Thoracic aorta (tissue), 2 donors: ENCODE measurements at regions not wholly inside any gene's neighbourhood (a gene's known extent, or its start where the extent isn't known, plus 50 kb on each side); places are given as distances from the start of the nearest gene placed in this dataset.

Experiments used
- ATAC-seq: fragments of 150-250 bp; one replicate; pipeline ENCODE4 v1.8.0; 2017; ENCODE audit warnings: low read depth; ENCODE audit not compliant: insufficient number of reproducible peaks, low FRiP score
- DNase-seq: peaks from one replicate; pipeline ENCODE4 v3.0.0-alpha.2; 2020; ENCODE audit warnings: low spot score
- H3K27ac ChIP-seq, 2 donors: fragments of 200-600 bp; sonication (generic); 1 replicate in 1 of 2; 2 replicates in 1 of 2; pipeline ENCODE4 v1.5.1; 2016; ENCODE audit warnings: mild to moderate bottlenecking in 2 of 2, moderate library complexity in 2 of 2
- H3K27me3 ChIP-seq: fragments of 200-600 bp; sonication (generic); replicated peaks from 2 replicates; pipeline ENCODE4 v1.6.0; 2016; ENCODE audit warnings: mild to moderate bottlenecking; ENCODE audit not compliant: insufficient read depth
- H3K36me3 ChIP-seq: fragments of 200-600 bp; sonication (generic); one replicate; pipeline ENCODE4 v1.5.1; 2016
- H3K4me1 ChIP-seq, 2 donors: fragments of 200-600 bp; sonication (generic); 1 replicate in 1 of 2; 2 replicates in 1 of 2; pipeline versions ENCODE4 v1.5.1 to v1.6.0; 2016; ENCODE audit warnings: low read depth in 2 of 2, mild to moderate bottlenecking in 1 of 2; ENCODE audit not compliant: control insufficient read depth in 1 of 2
- H3K4me3 ChIP-seq: fragments of 200-600 bp; sonication (generic); 2 replicates; pipeline ENCODE4 v1.5.1; 2016; ENCODE audit warnings: mild to moderate bottlenecking
- H3K9me3 ChIP-seq: fragments of 200-600 bp; sonication (generic); 2 replicates; pipeline ENCODE4 v1.5.1; 2016
- TF ChIP-seq, protein P1 (sequence below): fragments of 200-600 bp; sonication (generic); IDR thresholded peaks from one replicate; pipeline ENCODE4 v1.5.1; 2019; ENCODE audit warnings: antibody characterized with exemption

DNA sequence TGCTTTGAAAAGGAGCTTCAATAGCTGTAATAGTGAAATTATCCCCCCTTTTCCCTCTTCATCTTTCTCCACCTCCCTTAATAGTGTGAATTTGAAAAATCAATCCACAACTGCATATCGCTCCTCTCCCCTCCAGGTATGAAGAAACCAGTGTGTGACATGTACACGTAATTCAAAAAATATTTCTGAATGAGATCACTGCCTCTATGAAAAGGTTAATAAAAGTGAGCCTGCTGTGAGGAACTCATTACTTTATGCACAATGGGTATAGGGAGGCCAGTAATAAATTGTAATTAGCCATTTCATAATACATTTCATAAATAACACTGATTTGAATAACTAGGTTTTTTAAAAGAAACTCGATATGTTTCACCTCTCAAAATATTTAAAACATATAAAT lies 209.0 kb upstream of the KYNU start:
- Histone ChIP-seq H3K9me3 (no peaks in the 10 kb centered on the region), H3K27me3 (no peaks in the 10 kb centered on the region), H3K36me3 (no peaks in the 10 kb centered on the region), H3K4me3 (no peak overlapping the region), H3K27ac (no peak overlapping the region), H3K4me1 (no peaks in the 10 kb centered on the region)
- TF ChIP-seq, protein P1, sequence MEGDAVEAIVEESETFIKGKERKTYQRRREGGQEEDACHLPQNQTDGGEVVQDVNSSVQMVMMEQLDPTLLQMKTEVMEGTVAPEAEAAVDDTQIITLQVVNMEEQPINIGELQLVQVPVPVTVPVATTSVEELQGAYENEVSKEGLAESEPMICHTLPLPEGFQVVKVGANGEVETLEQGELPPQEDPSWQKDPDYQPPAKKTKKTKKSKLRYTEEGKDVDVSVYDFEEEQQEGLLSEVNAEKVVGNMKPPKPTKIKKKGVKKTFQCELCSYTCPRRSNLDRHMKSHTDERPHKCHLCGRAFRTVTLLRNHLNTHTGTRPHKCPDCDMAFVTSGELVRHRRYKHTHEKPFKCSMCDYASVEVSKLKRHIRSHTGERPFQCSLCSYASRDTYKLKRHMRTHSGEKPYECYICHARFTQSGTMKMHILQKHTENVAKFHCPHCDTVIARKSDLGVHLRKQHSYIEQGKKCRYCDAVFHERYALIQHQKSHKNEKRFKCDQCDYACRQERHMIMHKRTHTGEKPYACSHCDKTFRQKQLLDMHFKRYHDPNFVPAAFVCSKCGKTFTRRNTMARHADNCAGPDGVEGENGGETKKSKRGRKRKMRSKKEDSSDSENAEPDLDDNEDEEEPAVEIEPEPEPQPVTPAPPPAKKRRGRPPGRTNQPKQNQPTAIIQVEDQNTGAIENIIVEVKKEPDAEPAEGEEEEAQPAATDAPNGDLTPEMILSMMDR: no peak
- DNase-seq: no peak
- ATAC-seq: no peak

DNA sequence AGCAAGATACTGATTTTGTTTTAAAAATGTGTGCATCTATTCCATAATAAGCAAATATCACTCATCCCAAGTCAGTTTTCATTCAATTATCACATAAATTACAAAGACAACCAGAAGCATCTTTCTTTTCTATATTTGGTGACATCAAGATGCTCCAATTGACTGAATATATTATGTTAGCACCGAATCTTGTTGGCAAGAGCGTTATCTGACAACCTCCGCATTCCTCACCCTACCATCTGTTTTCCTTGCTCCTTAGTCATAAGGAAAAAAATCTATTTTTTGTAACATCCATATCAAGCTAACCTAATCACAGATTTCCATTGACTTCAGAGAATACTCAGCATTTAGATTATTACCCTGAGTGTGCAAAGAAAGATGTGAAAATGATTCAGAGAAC lies 212.2 kb upstream of the KYNU start:
- no peak for DNase-seq
- TF ChIP-seq, protein P1: no peak

DNA sequence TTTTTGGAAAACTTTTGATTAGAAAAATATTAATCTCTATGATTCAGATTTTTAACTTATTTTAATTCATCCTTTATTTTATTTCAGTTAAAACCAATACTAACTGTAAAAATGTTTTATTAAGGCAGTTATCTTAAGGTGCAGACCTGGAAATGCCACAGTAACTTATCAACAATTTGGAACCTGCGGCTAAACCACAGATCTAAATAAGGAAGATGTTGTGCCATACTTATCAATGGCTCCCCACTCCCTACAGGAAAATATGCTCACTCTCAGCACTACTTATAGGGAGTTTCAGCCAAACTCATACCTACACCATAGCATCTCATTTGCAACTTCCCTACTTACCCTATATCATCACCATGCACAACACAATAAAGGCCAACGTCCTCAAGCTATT lies 226.9 kb upstream of the KYNU start:
- DNase-seq: no peak
- Histone ChIP-seq H3K36me3 (no peaks in the 10 kb centered on the region), H3K4me1 (no peaks in the 10 kb centered on the region), H3K27ac (no peak overlapping the region), H3K27me3 (no peaks in the 10 kb centered on the region), H3K4me3 (no peak overlapping the region), H3K9me3 (no peaks in the 10 kb centered on the region)
- ATAC-seq: no peak
- TF ChIP-seq, protein P1: no peak

More for the DNA sequence above, 212.2 kb upstream of the KYNU start:
- H3K36me3 ChIP-seq: no peaks in the 10 kb centered on the region
- H3K4me3 ChIP-seq: no peak overlapping the region
- H3K27ac ChIP-seq: no peak overlapping the region
- H3K4me1 ChIP-seq: no peaks in the 10 kb centered on the region
- no peaks in the 10 kb centered on the region for H3K27me3 ChIP-seq
- no peaks in the 10 kb centered on the region for H3K9me3 ChIP-seq
- no peak for ATAC-seq

DNA sequence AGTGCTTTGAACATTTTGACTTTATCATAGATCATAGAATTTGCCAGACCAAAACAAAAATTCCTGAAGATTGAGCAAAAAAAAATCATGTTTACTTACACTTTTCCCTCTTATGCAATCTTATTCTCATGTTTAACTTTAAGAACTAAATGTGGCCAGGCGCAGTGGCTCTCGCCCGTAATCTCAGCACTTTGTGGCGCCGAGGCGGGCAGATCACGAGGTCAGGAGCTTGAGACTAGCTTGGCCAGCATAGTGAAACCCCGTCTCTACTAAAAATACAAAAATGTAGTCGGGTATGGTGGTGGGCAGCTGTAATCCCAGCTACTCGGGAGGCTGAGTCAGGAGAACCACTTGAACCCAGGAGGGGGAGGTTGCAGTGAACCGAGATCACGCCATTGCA lies 227.9 kb upstream of the KYNU start:
- Histone ChIP-seq H3K36me3 (no peaks in the 10 kb centered on the region), H3K27ac (no peak overlapping the region), H3K4me1 (no peaks in the 10 kb centered on the region), H3K27me3 (no peaks in the 10 kb centered on the region), H3K9me3 (no peaks in the 10 kb centered on the region), H3K4me3 (no peak overlapping the region)
- TF ChIP-seq, protein P1: no peak
- DNase-seq (no peak), ATAC-seq (no peak)

DNA sequence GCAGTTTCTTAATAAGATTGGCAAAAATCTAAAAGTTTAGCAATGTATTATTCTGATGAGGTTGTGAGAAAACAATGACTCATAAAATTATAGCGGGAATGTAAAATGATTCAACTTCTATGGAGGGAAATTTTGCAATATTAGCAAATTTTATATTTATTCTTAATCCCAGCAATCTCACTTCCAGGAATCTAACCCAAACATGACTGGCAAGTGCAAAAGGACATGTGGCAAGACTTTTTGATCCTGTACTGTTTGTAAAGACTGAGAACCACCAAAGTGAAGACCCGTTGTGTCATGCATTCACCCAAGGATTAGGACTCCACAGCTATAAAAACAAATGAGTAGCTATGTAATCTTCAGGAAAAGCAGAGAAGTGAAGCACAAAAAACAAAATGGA lies 234.8 kb upstream of the KYNU start:
- DNase-seq: no peak

More for the DNA sequence above, 234.8 kb upstream of the KYNU start:
- no peak for ATAC-seq
- H3K4me1 ChIP-seq: no peaks in the 10 kb centered on the region
- H3K36me3 ChIP-seq: no peaks in the 10 kb centered on the region
- H3K4me3 ChIP-seq: no peak overlapping the region
- no peaks in the 10 kb centered on the region for H3K27me3 ChIP-seq
- no peak overlapping the region for H3K27ac ChIP-seq
- H3K9me3 ChIP-seq: no peaks in the 10 kb centered on the region
- TF ChIP-seq, protein P1: no peak
